Pulmonary artery endothelial cell (primary cell): ENCODE measurements at regions not wholly inside any gene's neighbourhood (a gene's known extent, or its start where the extent isn't known, plus 50 kb on each side); places are given as distances from the start of the nearest gene placed in this dataset.
"Not testable (repeated sequence)": the region's sequence is repeated elsewhere in the genome, so short reads cannot be mapped to it uniquely, and the experiment has no call there.

Source experiments
- DNase-seq: peaks from one replicate; pipeline ENCODE4 v3.0.0-alpha.2; 2011; ENCODE audit warnings: low read depth, low spot score

DNA sequence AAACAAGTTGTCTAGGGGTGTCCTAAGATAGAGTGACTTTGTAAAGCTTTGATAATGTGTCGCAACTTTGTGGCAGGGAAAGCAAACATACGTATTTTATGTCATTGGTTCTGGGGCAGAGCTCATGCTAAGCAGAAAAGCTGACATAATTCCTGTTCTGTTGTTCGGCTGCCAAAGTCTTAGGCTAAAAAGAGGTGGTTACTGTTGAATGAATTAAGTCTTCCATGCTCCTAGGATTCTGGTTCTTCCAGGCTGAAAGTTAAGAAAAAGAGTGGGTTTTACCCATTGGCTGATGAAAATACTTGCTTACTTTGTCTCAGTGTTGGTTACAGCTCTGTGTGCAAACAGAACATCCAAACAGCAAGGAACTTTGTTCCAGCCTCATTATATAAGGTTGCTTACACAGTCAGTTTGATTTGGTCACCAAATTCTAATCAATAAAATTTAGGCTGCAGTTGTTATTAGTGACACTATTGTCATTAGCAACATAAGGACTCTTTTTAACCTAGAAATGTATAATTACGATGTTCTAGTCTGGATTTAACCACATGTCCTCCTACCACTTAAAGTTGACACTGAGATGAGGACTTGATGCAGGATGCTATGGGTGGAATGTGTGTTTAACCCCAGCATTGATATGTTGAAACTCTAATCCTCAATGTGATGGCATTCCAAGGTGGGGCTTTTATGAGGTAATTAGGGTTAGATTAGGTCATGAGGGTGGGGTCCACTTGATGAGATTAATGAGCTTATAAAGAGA, 114.0 kb upstream of the GOT2 start:
- no peak for DNase-seq

DNA sequence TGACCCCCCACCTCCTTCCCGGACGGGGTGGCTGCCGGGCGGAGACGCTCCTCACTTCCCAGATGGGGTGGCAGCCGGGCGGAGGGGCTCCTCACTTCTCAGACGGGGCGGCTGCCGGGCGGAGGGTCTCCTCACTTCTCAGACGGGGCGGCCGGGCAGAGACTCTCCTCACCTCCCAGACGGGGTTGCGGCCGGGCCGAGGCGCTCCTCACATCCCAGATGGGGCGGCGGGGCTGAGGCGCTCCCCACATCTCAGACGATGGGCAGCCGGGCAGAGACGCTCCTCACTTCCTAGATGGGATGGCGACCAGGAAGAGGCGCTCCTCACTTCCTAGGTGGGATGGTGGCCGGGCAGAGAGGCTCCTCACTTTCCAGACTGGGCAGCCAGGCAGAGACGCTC, 112.1 kb upstream of the GOT2 start:
- not testable (repeated sequence) for DNase-seq

DNA sequence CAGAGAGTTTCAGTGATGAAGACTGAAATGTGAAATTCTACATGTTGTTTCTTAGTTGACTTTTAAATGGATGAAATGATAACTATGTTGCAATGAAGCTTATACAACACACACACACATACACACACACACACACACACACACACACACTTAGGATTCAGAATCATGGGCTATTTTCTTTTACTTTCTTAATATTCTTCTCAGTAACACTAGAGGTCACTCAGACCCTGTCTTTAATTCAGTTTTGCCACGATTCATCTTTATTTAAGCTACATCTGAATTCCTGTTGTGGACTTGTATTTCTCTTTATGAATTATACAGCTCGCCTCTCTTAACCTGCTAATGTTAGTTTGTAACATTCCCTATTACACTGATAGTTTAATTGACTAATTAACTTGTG, 109.6 kb upstream of the GOT2 start:
- DNase-seq, result peak; percentile 15

DNA sequence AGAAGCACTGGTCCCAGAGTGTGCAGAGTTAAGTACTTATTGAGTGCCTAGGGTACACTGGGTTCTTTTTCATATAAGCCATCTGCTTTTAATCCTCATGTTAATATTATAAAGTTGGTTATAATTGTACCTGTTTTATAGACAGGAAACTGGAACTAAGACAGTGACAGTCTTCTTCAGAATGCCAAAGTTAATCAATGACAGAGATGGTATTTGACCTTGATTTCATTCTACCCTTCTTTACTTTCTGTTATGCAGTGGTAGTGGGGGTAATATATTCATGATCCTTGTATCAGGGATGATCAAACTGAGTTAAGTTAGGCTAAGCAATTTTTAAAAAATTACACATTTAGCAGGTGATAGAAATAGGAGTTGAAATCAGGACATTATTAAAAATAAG, 108.6 kb upstream of the GOT2 start:
- DNase-seq, result no peak

DNA sequence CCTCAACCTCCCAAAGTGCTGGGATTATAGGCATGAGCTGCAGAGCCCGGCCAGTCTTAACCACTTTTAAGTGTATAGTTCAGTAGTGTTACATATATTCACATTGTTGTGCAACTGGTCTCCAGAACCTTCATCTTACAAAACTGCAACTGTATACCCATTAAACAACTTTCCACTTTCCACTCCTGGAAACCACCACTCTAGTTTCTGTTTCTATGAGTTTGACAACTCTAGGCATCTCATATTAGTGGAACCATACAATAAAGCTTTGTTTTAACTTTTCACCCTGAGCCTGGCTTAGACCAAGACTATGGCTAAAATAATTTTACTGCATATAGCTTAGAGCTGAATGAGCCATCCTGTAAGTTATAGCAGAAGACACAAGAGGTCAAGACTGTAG, 108.0 kb upstream of the GOT2 start:
- no peak for DNase-seq

DNA sequence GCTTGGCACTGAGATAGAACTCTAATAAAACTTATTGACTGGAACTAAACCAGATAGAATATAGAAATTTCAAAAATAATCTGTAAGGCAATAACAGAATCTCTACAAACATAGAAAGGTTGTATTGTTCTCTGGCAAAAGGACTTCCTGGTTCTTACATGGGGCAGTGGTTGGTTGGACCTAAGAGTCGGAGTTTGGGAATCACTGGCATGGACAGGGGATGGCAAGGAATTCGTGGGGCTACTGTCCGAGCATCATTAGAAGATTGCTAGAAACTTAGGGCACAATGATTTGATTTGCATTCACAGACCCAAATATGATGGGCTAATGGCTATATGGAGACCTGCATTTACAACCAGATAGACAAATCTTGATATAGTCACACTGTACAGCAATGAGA, 103.8 kb upstream of the GOT2 start:
- no peak for DNase-seq

DNA sequence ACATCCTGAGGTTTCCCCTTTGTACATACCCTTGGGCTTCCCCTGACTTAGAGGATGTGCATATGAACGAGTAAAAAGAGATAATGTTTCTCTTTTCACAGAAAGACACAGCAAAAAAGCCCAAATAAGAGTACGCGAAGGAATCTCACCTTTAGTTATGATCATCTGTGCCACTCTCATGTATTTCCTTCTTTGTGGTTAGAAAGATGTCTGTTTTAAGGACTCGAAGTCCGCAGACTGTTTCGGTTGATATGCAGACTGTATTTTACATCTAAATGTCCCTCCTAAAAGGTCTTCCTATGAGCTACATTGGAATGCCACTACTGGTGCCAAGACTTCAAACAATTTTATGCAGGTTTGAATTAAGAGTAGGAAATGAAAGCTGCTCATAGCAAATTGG, 102.3 kb upstream of the GOT2 start:
- DNase-seq, result no peak

DNA sequence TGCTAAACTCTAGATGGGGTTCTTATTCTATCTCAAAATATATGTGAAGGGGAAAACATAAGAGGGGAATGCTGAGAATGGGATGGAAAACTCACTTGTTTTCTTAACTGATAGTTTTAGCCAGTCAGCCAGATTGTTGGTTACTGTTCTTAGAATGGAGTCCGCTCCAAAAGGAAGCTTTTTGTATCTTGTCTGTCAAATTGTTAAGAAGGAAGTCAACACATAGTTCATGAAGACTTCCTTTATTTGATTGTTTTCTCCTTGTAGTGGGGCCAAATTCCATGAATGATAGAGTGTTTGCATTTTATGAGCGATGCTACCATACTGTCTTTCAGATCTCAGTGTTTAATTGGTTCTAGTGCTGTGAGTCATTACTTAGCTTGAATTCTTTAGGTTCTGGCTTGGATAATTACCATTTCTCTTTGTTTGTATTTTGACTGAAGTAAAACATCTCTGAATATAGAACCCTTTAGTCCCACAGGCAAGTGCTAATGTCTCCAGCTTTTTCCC, 98.3 kb upstream of the GOT2 start:
- no peak for DNase-seq

DNA sequence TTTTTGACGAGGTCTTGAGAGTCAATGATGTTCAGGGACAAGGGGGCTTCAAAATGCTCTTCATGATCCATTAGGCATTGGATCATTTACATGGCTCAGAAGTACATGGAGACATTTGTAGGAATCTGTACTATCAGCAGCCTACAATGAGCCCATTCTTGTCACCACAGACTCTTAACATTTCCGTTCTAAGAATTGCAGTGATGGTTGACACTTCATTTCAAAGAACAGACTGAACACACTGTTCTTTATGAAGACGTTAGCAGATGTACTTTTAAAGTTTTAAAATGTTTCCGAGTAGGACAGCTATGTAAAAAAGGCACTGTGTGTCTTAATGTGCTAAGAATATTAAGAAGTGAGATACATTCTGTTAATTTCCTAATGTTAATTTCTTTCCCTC, 97.3 kb upstream of the GOT2 start:
- DNase-seq, result no peak

DNA sequence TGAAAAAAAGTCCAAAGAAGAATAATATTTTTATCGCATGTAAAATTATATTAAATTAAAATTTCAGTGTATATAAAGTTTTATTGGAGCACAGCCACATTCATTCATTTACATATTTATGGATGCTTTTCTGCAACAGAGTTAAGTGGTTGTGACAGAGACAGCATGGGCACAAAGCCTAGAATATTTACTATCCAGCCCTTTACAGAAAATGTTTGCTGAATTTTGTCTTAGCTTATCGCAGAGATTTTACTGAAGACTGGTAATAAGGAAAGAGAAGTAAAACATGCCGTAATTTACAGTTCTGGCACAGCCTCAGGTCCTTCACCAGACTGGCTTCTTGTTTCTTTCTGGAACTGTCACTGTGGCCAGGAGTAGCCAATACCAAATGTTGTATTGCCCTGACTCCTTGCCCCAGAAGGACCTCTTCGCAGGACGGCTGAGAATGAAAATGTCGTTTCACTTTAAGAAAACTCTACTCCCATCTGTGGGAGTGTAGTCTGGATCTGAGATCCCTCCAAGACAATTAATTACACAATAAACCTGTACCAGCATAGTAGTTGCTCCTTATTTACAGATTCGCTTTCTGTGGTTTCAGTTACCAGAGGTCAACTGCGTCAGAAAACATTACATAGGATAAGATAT, 94.9 kb upstream of the GOT2 start:
- DNase-seq, result no peak

DNA sequence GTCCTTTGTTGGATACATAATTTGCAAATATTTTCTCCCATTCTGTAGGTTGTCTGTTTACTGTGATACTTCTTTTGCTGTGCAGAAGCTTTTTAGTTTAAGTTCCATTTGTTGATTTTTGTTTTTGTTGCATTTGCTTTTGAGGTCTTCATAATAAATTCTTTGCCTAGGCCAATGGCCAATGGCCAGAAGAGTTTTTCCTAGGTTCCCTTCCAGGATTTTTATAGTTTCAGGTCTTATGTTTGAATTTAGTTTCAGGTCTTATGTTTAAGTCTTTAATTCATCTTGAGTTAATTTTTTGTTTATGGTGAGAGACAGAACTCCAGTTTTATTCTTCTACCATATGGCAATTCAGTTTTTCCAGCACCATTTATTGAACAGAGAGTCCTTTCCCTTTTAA, 90.1 kb upstream of the GOT2 start:
- DNase-seq, result no peak

DNA sequence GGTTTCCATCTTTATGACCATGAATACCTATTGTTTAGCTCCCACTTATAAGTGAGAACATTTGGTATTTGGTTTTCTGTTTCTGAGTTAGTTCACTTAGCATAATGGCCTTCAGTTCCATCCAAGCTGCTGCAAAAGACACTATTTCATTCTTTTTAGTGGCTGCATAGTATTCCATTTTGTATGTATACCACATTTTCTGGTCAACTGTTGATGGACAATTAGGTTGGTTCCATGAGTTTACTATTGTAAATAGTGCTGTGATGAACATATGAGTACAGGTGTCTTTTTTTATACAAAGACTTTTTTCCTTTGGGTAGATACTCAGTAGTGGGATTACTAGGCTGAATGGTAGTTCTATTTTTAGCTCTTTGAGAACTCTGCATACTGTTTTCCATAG, 87.8 kb upstream of the GOT2 start:
- DNase-seq, result no peak

DNA sequence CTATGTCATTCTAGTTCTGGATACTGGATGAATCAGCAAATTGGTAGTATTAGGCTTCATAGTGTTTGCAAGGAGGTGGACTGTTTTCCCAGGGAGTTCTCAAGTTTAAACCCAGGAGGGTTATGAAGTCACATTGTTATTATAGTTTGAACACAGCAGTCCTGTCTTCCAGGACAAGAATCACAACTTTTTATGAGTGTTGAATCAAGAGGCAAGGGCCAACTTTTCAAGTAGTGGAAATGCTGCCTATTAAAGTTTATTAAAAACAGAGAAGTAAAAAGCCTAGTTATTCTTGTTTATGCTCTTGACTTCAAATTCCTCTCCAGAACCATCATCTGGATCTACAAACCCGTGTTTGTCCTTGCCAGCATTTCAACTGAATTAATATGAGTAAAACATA, 86.3 kb upstream of the GOT2 start:
- no peak for DNase-seq

DNA sequence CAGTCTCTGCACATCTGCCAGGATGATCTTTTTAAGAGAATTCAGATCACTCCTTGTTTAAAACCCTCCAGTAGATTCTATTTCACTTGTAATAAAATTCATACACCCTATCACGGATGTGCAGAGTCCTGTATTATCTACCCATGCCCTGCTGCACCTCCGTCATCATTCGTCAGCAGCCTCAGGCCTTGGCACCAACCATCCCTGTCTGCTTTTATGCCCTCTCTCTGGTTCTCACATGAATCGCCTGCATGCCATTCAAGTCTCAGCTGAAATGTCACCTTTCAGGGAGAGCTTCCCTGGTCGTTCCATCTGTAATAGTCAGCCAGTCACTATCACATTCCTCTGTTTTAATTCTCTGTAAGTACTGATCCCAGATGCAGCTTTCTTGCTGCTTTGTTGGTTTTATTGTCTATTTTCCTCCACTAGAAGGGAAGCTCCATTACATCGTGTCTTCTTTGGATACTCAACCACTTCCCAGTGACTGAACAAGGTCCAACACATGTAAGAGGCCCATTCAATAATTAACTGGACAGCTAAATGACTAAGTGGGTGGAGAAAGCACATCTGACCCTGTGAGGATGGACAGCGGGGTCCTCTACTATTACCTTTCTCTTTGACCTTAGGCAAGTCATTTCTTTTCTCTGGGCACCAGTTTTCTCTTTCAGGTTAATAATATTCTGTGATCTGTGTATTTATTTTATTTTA, 81.2 kb upstream of the GOT2 start:
- no peak for DNase-seq

DNA sequence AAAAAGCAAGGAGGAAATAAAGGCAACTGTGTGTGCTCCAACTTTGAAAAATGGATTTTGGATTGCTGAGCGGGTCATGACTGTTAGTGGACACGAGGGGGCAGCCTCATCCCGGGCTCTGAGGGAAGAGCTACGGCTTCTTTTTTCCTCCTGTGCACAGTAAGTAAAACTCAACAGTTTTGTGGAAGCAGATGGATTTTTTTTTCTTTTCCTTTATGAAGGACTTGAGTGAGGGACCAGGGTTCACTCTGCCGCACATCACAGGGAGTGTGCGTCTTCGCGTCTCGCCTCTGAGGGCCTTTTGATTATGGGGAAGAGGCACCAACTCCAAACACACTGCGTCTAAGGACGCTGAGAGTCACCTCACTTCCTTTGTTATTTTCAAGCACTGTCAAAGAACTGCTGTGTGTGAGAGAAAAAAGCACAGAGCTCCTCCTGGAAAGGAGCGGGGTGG, 80.3 kb upstream of the GOT2 start:
- no peak for DNase-seq

DNA sequence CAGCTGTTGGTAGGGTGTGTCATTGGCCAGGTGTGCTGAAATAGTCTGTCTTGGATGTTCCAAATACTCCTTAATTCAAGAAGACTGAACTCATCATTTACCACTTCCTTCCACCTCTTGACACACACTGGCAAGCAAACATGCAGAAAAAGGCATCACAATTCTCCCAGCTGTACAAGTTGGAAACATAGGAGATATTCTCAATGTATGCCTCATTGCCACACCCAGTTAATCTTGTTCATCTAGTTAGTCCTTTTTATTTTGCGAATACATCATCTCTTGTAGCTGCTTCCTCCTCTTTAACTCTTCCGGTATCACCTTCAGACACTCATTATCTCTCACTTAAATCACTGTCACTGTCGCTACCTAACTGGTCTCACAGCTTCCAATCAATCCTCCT, 75.1 kb upstream of the GOT2 start:
- no peak for DNase-seq

DNA sequence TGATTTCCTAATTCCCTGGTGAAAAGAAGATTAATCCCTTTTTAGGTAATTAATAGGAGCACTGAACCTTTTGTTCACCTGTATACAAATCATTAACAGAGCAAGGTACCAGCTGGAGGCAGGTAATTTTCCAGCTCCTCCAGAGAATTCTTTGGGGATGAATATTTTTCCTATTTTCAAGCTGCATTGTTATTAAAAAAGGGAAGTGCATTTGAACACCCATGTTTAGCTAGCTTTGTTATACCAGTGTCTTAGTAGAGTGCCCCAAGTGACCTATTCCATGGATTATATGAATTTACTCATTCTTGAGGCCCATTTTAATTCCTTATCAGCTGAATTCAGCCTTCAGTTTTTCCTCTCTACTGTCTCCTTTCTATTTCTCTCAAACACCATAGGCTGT, 73.2 kb upstream of the GOT2 start:
- DNase-seq, result no peak

DNA sequence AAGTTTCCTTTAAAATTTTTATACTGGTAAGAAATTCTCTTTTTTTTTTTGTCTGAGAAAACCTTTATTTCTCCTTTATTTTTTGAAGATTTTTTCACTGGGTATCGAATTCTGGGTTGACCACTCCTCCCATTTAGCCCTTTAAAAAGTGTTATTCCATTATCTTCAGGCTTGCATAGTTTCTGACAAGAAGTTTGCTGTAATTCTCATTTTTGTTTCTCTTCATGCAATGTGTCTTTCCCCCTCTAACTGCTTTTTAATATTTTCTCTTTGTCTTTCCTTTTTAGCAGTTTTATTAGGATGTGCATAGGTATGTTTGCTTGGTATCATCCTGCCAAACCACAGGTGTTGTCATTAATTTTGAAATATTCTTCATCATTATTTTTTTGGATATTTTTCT, 67.7 kb upstream of the GOT2 start:
- DNase-seq, result no peak

DNA sequence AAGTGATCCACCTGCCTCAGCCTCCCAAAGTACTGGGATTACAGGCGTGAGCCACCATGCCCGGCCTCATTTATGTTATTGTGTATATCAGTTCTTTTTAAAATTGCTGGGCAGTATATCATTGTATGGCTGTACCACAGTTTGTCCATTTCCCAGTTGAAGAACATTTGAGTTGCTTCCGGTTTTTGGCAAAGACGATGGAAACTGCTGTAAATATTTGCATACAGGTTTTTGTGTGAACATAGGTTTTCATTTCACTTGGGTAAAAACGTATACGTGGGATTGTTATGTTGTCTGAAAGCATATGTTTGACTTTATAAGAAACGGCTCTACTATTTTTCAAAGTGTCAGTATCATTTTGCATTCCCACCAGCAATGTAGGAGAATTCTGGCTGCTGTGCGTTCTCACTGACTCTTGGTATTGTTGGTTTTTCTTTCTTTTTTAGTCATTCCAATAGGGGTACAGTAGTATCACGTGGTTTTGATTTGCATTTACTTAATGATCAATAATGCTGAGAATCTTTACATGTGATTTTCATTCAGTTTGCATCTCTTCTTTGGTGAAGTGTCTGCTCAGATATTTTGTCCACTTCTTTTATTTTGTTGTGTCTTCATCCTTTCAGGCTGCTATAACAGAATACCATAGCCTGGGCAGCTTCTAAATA, 63.2 kb upstream of the GOT2 start:
- no peak for DNase-seq

DNA sequence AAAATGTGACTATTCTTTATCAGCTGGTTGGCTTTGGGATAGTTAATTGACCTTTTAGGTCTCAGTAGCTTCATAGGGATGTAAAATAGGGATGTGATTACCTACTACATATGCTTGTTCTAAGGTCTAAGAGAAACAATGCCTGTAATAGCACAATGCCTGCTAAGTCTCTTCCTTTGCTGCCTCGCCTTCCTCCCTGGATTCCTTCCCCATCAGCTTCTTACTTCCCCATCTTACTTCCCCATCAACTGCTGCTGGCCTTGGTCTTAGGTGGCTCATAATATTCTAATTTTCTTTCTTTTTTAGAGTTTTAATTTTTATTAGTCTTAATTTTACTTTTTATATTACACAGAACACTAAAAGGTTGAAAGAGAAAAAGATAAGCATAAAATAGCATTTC, 59.2 kb upstream of the GOT2 start:
- no peak for DNase-seq

DNA sequence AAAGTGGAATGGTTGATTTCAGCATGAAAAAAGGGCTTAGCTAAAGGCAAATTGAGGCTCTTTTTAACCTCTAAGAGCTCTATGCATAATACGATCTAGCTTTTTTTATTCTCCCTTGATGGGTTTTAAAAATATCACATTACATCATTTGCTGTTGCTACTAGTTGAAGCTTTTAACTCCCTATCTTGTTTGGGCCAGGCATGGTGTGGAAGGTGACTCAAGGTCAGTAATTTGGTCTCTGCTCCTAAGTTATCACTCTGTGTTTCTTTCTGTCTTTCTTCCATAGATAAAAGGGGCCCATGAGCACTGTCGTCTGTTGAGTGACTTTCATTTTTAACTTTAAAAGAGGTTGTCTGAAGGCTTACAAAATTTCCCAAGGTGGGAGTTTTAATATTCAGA, 58.1 kb upstream of the GOT2 start:
- DNase-seq, result no peak
